HuH-7 (cell line): ENCODE measurements at regions not wholly inside any gene's neighbourhood (a gene's known extent, or its start where the extent isn't known, plus 50 kb on each side); places are given as distances from the start of the nearest gene placed in this dataset.

Experiments used
- DNase-seq: peaks from one replicate; pipeline ENCODE4 v3.0.0; 2011; ENCODE audit warnings: low spot score

GRCh38 chr6:167643223-167643622, 183.5 kb upstream of the AFDN start:
- no peak for DNase-seq

GRCh38 chr6:167643716-167644115, 183.0 kb upstream of the AFDN start:
- no peak for DNase-seq

GRCh38 chr6:167644412-167645132, 182.1 kb upstream of the AFDN start:
- DNase-seq, result no peak

- no peak for DNase-seq
Observed at GRCh38 chr6:167645368-167645767, 181.3 kb upstream of the AFDN start.

GRCh38 chr6:167647306-167647705, 179.4 kb upstream of the AFDN start:
- DNase-seq, result no peak

- no peak for DNase-seq
Observed at GRCh38 chr6:167647737-167648470, 178.8 kb upstream of the AFDN start.

- DNase-seq, result no peak
Observed at GRCh38 chr6:167648501-167649278, 178.0 kb upstream of the AFDN start.

GRCh38 chr6:167649476-167649875, 177.2 kb upstream of the AFDN start:
- no peak for DNase-seq

- no peak for DNase-seq
Observed at GRCh38 chr6:167650730-167651317, 175.9 kb upstream of the AFDN start.

- DNase-seq, result no peak
Observed at GRCh38 chr6:167651318-167652041, 175.2 kb upstream of the AFDN start.

- DNase-seq, result no peak
Observed at GRCh38 chr6:167652042-167652700, 174.5 kb upstream of the AFDN start.

GRCh38 chr6:167652701-167653095, 174.0 kb upstream of the AFDN start:
- DNase-seq, result no peak

GRCh38 chr6:167653561-167653960, 173.2 kb upstream of the AFDN start:
- no peak for DNase-seq

GRCh38 chr6:167654389-167654788, 172.3 kb upstream of the AFDN start:
- DNase-seq, result no peak

- no peak for DNase-seq
Observed at GRCh38 chr6:167655174-167655821, 171.4 kb upstream of the AFDN start.

GRCh38 chr6:167658106-167658505, 168.6 kb upstream of the AFDN start:
- DNase-seq, result no peak

GRCh38 chr6:167659046-167659445, 167.7 kb upstream of the AFDN start:
- DNase-seq, result no peak

GRCh38 chr6:167660424-167660823, 166.3 kb upstream of the AFDN start:
- no peak for DNase-seq

- peak; percentile 64 for DNase-seq
Observed at GRCh38 chr6:167660944-167661551, 165.7 kb upstream of the AFDN start.

GRCh38 chr6:167661552-167662044, 165.1 kb upstream of the AFDN start:
- DNase-seq, result peak; percentile 78
